PC-3 (cell line): ENCODE measurements at regions not wholly inside any gene's neighbourhood (a gene's known extent, or its start where the extent isn't known, plus 50 kb on each side); places are given as distances from the start of the nearest gene placed in this dataset.
"Not testable (repeated sequence)": the region's sequence is repeated elsewhere in the genome, so short reads cannot be mapped to it uniquely, and the experiment has no call there.

Experiments used
- ATAC-seq: fragments of 200-7000 bp; cut with Tn5 transposase; 2 replicates; pipeline ENCODE4 v1.9.1; 2020; ENCODE audit warnings: mild to moderate bottlenecking, moderate library complexity
- BruUV-seq: library from RNA; stranded (reverse); fragments of 400-500 nt; replicated peaks from 2 replicates; lab custom pipeline; 2021; lab: Mats Ljungman, UMichigan
- CTCF ChIA-PET: fragments of 300-600 bp; sonication (Branson Sonifier 250); formaldehyde crosslinking; loops from one replicate; lab custom pipeline; 2022; ENCODE audit warnings: antibody characterized with exemption; lab: Charles Lee
- POLR2A ChIA-PET: fragments of 300-600 bp; sonication (Branson Sonifier 250); formaldehyde crosslinking; loops from one replicate; lab custom pipeline; 2022; ENCODE audit warnings: antibody characterized with exemption; ENCODE audit not compliant: unreplicated experiment; lab: Charles Lee
- DNase-seq: peaks from one replicate; pipeline ENCODE4 v3.0.0-alpha.2; 2015
- H2AFZ ChIP-seq: fragments of 300-600 bp; sonication (generic); 2 replicates; pipeline ENCODE4 v1.6.0; 2016; ENCODE audit warnings: antibody characterized with exemption, low read length
- H3F3A ChIP-seq: fragments of 300-600 bp; sonication (generic); one replicate; pipeline ENCODE4 v1.6.0; 2017; ENCODE audit warnings: antibody characterized with exemption, low read length, control low read depth, mild to moderate bottlenecking; ENCODE audit not compliant: unreplicated experiment
- H3K27ac ChIP-seq: fragments of 300-600 bp; sonication (generic); 2 replicates; pipeline ENCODE4 v1.5.1; 2016; ENCODE audit warnings: mild to moderate bottlenecking, low read length
- H3K27me3 ChIP-seq: fragments of 300-600 bp; sonication (generic); 2 replicates; pipeline ENCODE4 v1.6.1; 2016; ENCODE audit warnings: low read length, mixed read lengths
- H3K36me3 ChIP-seq: fragments of 300-600 bp; sonication (generic); 2 replicates; pipeline ENCODE4 v1.6.1; 2016; ENCODE audit warnings: low read depth, mixed run types, low read length, mixed read lengths
- H3K4me1 ChIP-seq: fragments of 300-600 bp; sonication (generic); 2 replicates; pipeline ENCODE4 v1.5.1; 2016; ENCODE audit warnings: low read length; ENCODE audit not compliant: insufficient read depth
- H3K4me2 ChIP-seq: fragments of 300-600 bp; sonication (generic); 2 replicates; pipeline ENCODE4 v1.6.0; 2016; ENCODE audit warnings: low read length
- H3K4me3 ChIP-seq: fragments of 300-600 bp; sonication (generic); 2 replicates; pipeline ENCODE4 v1.5.1; 2016; ENCODE audit warnings: mild to moderate bottlenecking, low read length, mixed read lengths
- H3K79me2 ChIP-seq: fragments of 300-600 bp; sonication (generic); 2 replicates; pipeline ENCODE4 v1.6.1; 2017; ENCODE audit warnings: low read length, mixed read lengths
- H3K9ac ChIP-seq: fragments of 300-600 bp; sonication (generic); 2 replicates; pipeline ENCODE4 v1.6.0; 2016; ENCODE audit warnings: mild to moderate bottlenecking, low read length
- H3K9me2 ChIP-seq: fragments of 300-600 bp; sonication (generic); replicated peaks from 2 replicates; pipeline ENCODE4 v1.6.1; 2016; ENCODE audit warnings: mixed run types, low read length, mixed read lengths
- H3K9me3 ChIP-seq: fragments of 300-600 bp; sonication (generic); 2 replicates; pipeline ENCODE4 v1.6.1; 2016; ENCODE audit warnings: low read length, mixed read lengths
- H4K20me1 ChIP-seq: fragments of 300-600 bp; sonication (generic); 2 replicates; pipeline ENCODE4 v1.6.1; 2016; ENCODE audit warnings: low read length, mixed read lengths
- CTCF ChIP-seq: fragments of 300-600 bp; sonication (generic); conservative IDR thresholded peaks from 2 replicates; pipeline ENCODE4 v1.5.1; 2017; ENCODE audit warnings: antibody characterized with exemption, low read depth, mild to moderate bottlenecking, low read length
- EZH2 ChIP-seq: fragments of 300-600 bp; sonication (generic); IDR thresholded peaks from one replicate; pipeline ENCODE4 v1.6.1; 2017; ENCODE audit warnings: antibody characterized with exemption, mild to moderate bottlenecking, low read length; ENCODE audit not compliant: unreplicated experiment
- EZH2phosphoT487 ChIP-seq: fragments of 300-600 bp; sonication (generic); IDR thresholded peaks from 2 replicates; pipeline ENCODE4 v1.6.1; 2018; ENCODE audit warnings: mild to moderate bottlenecking, antibody characterized with exemption, low read length, borderline replicate concordance
- intact Hi-C: fragments of 100-400 bp; cut with micrococcal nuclease; formaldehyde crosslinking; loops from 2 replicates; pipeline ENCODE4 v1.9.0; 2023

- Histone ChIP-seq H2AFZ (no peak overlapping the region), H4K20me1 (no peaks in the 10 kb centered on the region), H3K27ac (no peak overlapping the region), H3F3A (no peaks in the 10 kb centered on the region), H3K36me3 (no peaks in the 10 kb centered on the region), H3K27me3 (no peaks in the 10 kb centered on the region), H3K4me3 (no peak overlapping the region), H3K79me2 (no peaks in the 10 kb centered on the region), H3K9ac (no peak overlapping the region), H3K4me1 (no peaks in the 10 kb centered on the region), H3K4me2 (no peak overlapping the region), H3K9me3 (no peaks in the 10 kb centered on the region), H3K9me2 (no peaks in the 10 kb centered on the region)
- ChIA-PET CTCF (no interaction called here), POLR2A (no interaction called here)
- no TSS peak for BruUV-seq
- intact Hi-C loops: no loop called here
- DNase-seq (no peak), ATAC-seq (no peak)
- TF ChIP-seq EZH2 (no peak), CTCF (no peak), EZH2phosphoT487 (no peak)
Observed at GRCh38 chr19:30842926-30843325, 470.7 kb downstream of the ZNF536 start.

GRCh38 chr19:30841934-30842333, 469.8 kb downstream of the ZNF536 start:
- DNase-seq: no peak
- no peaks in the 10 kb centered on the region for H3K9me3 ChIP-seq
- POLR2A ChIA-PET: no interaction called here
- no peaks in the 10 kb centered on the region for H3K27me3 ChIP-seq
- no peak overlapping the region for H3K27ac ChIP-seq
- no peaks in the 10 kb centered on the region for H3K9me2 ChIP-seq
- no TSS peak for BruUV-seq
- H2AFZ ChIP-seq: no peak overlapping the region
- no peaks in the 10 kb centered on the region for H3K79me2 ChIP-seq
- H4K20me1 ChIP-seq: no peaks in the 10 kb centered on the region
- H3K36me3 ChIP-seq: no peaks in the 10 kb centered on the region
- CTCF ChIA-PET: no interaction called here
- H3F3A ChIP-seq: no peaks in the 10 kb centered on the region
- no peak overlapping the region for H3K4me2 ChIP-seq
- TF ChIP-seq EZH2phosphoT487: no peak
- H3K4me3 ChIP-seq: no peak overlapping the region
- intact Hi-C loops: no loop called here
- ATAC-seq: no peak
- no peak overlapping the region for H3K9ac ChIP-seq
- no peaks in the 10 kb centered on the region for H3K4me1 ChIP-seq

GRCh38 chr19:30830875-30831274, 458.7 kb downstream of the ZNF536 start:
- CTCF ChIA-PET: no interaction called here
- no peak for ATAC-seq
- TF ChIP-seq EZH2phosphoT487 (no peak), EZH2 (no peak), CTCF (no peak)
- intact Hi-C loops: no loop called here
- no peak overlapping the region for H3K4me3 ChIP-seq
- H3K4me1 ChIP-seq: no peaks in the 10 kb centered on the region
- no peaks in the 10 kb centered on the region for H3K36me3 ChIP-seq
- no peaks in the 10 kb centered on the region for H3K9me3 ChIP-seq
- H3F3A ChIP-seq: no peaks in the 10 kb centered on the region
- no peaks in the 10 kb centered on the region for H3K27me3 ChIP-seq
- BruUV-seq: no TSS peak
- no peak overlapping the region for H3K9ac ChIP-seq
- no peak for DNase-seq
- no peaks in the 10 kb centered on the region for H3K9me2 ChIP-seq
- no peaks in the 10 kb centered on the region for H4K20me1 ChIP-seq
- no peak overlapping the region for H2AFZ ChIP-seq
- POLR2A ChIA-PET: no interaction called here
- no peak overlapping the region for H3K4me2 ChIP-seq
- H3K79me2 ChIP-seq: no peaks in the 10 kb centered on the region
- H3K27ac ChIP-seq: no peak overlapping the region

- intact Hi-C loops: not testable (repeated sequence)
Observed at GRCh38 chr19:30825505-30825904, 453.3 kb downstream of the ZNF536 start.

More at GRCh38 chr19:30825505-30825904, 453.3 kb downstream of the ZNF536 start:
- H2AFZ ChIP-seq, H3K9me2 ChIP-seq, H3K4me1 ChIP-seq, H3K27ac ChIP-seq, H4K20me1 ChIP-seq, H3K9me3 ChIP-seq, H3F3A ChIP-seq, ATAC-seq, H3K27me3 ChIP-seq, BruUV-seq, H3K79me2 ChIP-seq, DNase-seq, H3K4me3 ChIP-seq, H3K4me2 ChIP-seq, H3K9ac ChIP-seq, POLR2A ChIA-PET, CTCF ChIA-PET, H3K36me3 ChIP-seq: not testable (repeated sequence)
